ENCODE measurements at regions not wholly inside any gene's neighbourhood (a gene's known extent, or its start where the extent isn't known, plus 50 kb on each side); places are given as distances from the start of the nearest gene placed in this dataset.

DNA sequence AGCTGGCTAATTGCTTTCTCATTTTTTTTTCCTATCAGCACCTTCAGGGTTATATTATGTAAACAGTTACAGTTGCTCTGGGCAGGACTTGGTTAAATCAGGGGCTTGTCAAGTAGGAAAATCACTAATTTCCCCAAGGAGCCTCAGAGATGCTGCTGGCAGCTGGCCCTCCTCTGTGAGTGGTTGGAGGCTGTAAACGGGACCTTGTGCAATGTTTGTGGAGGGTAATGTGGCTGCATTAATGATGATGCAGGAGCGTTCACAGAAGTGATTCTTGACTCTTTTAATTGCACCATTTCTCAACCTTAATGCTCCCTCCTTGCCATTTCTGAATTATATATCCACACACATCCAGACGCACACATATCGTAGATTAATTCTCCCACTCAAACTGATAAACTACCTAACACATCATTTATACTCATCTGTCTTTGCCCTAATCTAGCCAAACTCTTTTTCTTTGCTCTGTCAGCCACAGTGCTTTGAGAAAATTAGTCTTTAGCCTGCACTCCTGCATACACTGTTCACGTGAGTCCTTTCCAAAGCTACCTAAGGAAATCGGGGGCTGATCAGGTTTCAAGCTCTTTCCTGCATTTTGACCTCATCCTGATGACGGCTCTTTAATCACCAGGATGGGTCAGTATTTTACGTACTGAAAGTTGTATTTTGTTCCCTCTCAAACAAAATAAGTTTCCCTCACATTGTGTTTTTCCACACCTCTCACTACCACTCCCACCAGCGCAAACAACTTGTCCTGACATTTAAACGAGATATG, 154.4 kb upstream of the PIRT start:
- Histone ChIP-seq H3K4me1 (ENCODE audit: insufficient read depth) (no peaks in the 10 kb centered on the region), H3K4me3 (no peak overlapping the region), H3K27me3 (no peaks in the 10 kb centered on the region), H3K36me3 (no peaks in the 10 kb centered on the region), H3K9me3 (no peaks in the 10 kb centered on the region), H3K27ac (no peak overlapping the region)
- TF ChIP-seq, protein P1, sequence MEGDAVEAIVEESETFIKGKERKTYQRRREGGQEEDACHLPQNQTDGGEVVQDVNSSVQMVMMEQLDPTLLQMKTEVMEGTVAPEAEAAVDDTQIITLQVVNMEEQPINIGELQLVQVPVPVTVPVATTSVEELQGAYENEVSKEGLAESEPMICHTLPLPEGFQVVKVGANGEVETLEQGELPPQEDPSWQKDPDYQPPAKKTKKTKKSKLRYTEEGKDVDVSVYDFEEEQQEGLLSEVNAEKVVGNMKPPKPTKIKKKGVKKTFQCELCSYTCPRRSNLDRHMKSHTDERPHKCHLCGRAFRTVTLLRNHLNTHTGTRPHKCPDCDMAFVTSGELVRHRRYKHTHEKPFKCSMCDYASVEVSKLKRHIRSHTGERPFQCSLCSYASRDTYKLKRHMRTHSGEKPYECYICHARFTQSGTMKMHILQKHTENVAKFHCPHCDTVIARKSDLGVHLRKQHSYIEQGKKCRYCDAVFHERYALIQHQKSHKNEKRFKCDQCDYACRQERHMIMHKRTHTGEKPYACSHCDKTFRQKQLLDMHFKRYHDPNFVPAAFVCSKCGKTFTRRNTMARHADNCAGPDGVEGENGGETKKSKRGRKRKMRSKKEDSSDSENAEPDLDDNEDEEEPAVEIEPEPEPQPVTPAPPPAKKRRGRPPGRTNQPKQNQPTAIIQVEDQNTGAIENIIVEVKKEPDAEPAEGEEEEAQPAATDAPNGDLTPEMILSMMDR (IDR thresholded peaks at IDR 0.05): no peak
- TF ChIP-seq POLR2A (IDR thresholded peaks at IDR 0.05) (no peak), EP300 (IDR thresholded peaks at IDR 0.05) (no peak)
- intact Hi-C loops (cut with DNase I): no loop called here
- WGBS, 3 donors: 9 to 13% (median 10%) methylated on average over 10 of the region's 10 CpGs
- no peak for DNase-seq

DNA sequence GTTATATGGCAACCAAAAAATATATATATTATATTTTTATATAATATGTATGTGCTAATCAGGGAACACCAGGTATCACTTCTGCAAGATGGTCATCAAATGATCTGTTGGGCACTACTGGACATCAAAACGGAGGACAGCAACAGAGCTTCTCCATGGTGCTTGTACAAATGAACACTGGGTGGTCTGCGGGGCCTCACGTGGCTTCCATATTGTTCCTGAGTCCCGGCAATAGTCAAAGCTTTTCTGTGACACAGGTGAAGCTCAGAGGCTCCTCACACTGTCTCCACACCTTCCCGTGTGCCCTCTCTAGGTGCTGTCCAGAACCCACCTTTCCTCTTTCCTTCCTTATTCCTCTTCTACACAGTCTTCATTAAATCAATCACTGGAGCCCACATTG, 149.9 kb upstream of the PIRT start:
- H3K27me3 ChIP-seq: no peaks in the 10 kb centered on the region
- H3K4me3 ChIP-seq: no peak overlapping the region
- H3K9me3 ChIP-seq: no peaks in the 10 kb centered on the region
- no peaks in the 10 kb centered on the region for H3K4me1 ChIP-seq (ENCODE audit: insufficient read depth)
- no peak overlapping the region for H3K27ac ChIP-seq
- H3K36me3 ChIP-seq: no peaks in the 10 kb centered on the region
- intact Hi-C loops (cut with DNase I): loop anchor here in 1 of 4 donors (10.0 kb wide), 1 partner anchor 53 kb away; no protein-coding TSS in a partner anchor
- WGBS, 3 donors: 73 to 78% (median 76%) methylated on average over 5 of the region's 5 CpGs
- no peak for TF ChIP-seq POLR2A (IDR thresholded peaks at IDR 0.05)
- DNase-seq: no peak

DNA sequence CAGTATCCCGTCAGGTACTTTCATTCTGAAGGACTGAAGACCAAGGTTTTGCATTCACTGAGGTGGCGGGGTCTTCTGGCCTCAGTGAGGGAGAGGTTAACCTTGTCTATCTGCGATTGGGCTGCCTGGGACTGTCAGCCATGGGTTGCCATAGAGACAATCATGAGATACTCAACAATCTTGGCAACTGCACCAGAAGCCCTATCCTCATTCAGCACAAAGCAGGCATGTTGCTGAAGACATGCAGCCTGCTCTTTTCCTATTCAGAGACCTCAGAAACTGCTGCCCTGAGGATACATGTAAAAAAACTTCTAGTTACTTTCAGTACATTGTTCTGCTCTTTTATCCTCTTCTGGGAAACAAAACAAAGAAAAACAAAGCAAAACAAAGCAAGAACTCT, 146.3 kb upstream of the PIRT start:
- Histone ChIP-seq H3K27me3 (no peaks in the 10 kb centered on the region), H3K4me1 (ENCODE audit: insufficient read depth) (no peaks in the 10 kb centered on the region), H3K9me3 (no peaks in the 10 kb centered on the region), H3K36me3 (no peaks in the 10 kb centered on the region), H3K27ac (no peak overlapping the region), H3K4me3 (no peak overlapping the region)
- 60 to 78% (median 72%) methylated on average over 3 of the region's 3 CpGs for WGBS, 3 donors
- DNase-seq: no peak
- intact Hi-C loops (cut with DNase I): loop anchor here in 1 of 4 donors (10.0 kb wide), 1 partner anchor 49 kb away; no protein-coding TSS in a partner anchor
- TF ChIP-seq EP300 (IDR thresholded peaks at IDR 0.05): no peak
- no peak for TF ChIP-seq POLR2A (IDR thresholded peaks at IDR 0.05)
- TF ChIP-seq, protein P1 (IDR thresholded peaks at IDR 0.05): no peak

GRCh38 chr17:10976401-10976800, 138.5 kb upstream of the PIRT start:
- TF ChIP-seq EP300 (IDR thresholded peaks at IDR 0.05) (no peak), POLR2A (IDR thresholded peaks at IDR 0.05) (no peak)
- TF ChIP-seq, protein P1 (IDR thresholded peaks at IDR 0.05): no peak

DNA sequence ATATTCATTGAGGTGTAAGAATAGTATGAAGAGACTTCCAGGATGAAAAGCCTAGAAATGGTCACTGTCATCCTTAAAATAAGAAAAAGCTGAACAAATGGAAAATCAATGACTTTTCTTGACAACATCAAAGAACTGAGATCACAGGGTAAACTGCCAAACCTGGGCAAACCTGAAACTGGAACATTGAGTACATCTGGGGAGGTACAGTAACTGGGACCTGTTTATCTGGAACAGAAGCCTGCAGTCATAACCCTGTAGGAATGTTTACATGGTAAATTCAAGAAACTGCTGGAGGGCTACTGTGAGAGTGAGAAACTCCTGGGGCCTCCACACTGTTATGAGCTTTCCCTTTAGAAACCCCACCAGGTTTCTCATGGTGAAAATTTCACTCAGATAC, 130.1 kb upstream of the PIRT start:
- DNase-seq: no peak
- Histone ChIP-seq H3K27ac (no peak overlapping the region), H3K4me1 (ENCODE audit: insufficient read depth) (no peaks in the 10 kb centered on the region), H3K27me3 (no peaks in the 10 kb centered on the region), H3K4me3 (no peak overlapping the region), H3K36me3 (no peaks in the 10 kb centered on the region), H3K9me3 (no peaks in the 10 kb centered on the region)
- TF ChIP-seq POLR2A (IDR thresholded peaks at IDR 0.05) (no peak), EP300 (IDR thresholded peaks at IDR 0.05) (no peak)
- TF ChIP-seq, protein P1 (IDR thresholded peaks at IDR 0.05): no peak
- intact Hi-C loops (cut with DNase I): no loop called here

More at GRCh38 chr17:10976401-10976800, 138.5 kb upstream of the PIRT start:
- 78 to 83% (median 79%) methylated on average over 4 of the region's 4 CpGs for WGBS, 3 donors
- DNase-seq: no peak
- Histone ChIP-seq H3K4me1 (ENCODE audit: insufficient read depth) (no peaks in the 10 kb centered on the region), H3K27ac (no peak overlapping the region), H3K9me3 (no peaks in the 10 kb centered on the region), H3K27me3 (no peaks in the 10 kb centered on the region), H3K36me3 (no peaks in the 10 kb centered on the region), H3K4me3 (no peak overlapping the region)
- intact Hi-C loops (cut with DNase I): no loop called here

Data from ovary (tissue), 7 donors.